K562 (cell line): ENCODE measurements at regions not wholly inside any gene's neighbourhood (a gene's known extent, or its start where the extent isn't known, plus 50 kb on each side); places are given as distances from the start of the nearest gene placed in this dataset.

Experiments
- ATAC-seq: fragments of 200-7000 bp; cut with Tn5 transposase; 3 replicates; pipeline ENCODE4 v1.9.1; 2020; ENCODE audit warnings: moderate library complexity
- BruUV-seq: library from RNA; stranded (reverse); fragments of 400-500 nt; replicated peaks from 2 replicates; lab custom pipeline; 2021; lab: Mats Ljungman, UMichigan
- CTCF ChIA-PET: fragments of 300-600 bp; formaldehyde crosslinking; extraction: SDS; loops from one replicate; lab custom pipeline; 2021; ENCODE audit warnings: low intra/inter-chr PET ratio; lab: Yijun Ruan, JAX
- POLR2A ChIA-PET: fragments of 300-600, 350-650 bp; sonication (Branson Sonifier 250); formaldehyde crosslinking; extraction: SDS; loops from one replicate; lab custom pipeline; 2021; ENCODE audit warnings: antibody characterized with exemption, inconsistent platforms; lab: Yijun Ruan, JAX
- DNase-seq, 4 experiments: peaks; one replicate each; pipeline versions ENCODE4 v3.0.0 to v3.0.0-alpha.2; 2011 to 2018; ENCODE audit warnings: low spot score in 3 of 4, mixed read lengths in 3 of 4; ENCODE audit errors: extremely low read depth in 1 of 4
- FAIRE-seq: peaks from 2 replicates; lab custom pipeline; 2011; peaks lifted over from hg19 to GRCh38; lab: Jason Lieb, UNC
- H2AFZ ChIP-seq: 2 replicates; pipeline ENCODE4 v1.6.0; 2011; ENCODE audit warnings: low read depth, low read length, control low read depth, inconsistent platforms
- H3K27ac ChIP-seq: fragments of 200-600 bp; 3 replicates; pipeline ENCODE4 v1.8.0; 2011; ENCODE audit warnings: low read depth, mild to moderate bottlenecking, control low read depth, inconsistent platforms, low read length, moderate library complexity, mixed read lengths; ENCODE audit errors: extremely low read depth
- H3K27me3 ChIP-seq, 2 experiments: fragments of 300-600 bp in 1 of 2; 2 replicates in 1 of 2; 3 replicates in 1 of 2; pipeline versions ENCODE4 v1.6.0 to v1.8.0; 2011; ENCODE audit warnings: inconsistent platforms in 2 of 2, low read length in 2 of 2, mild to moderate bottlenecking in 1 of 2, mixed read lengths in 1 of 2, moderate library complexity in 1 of 2; ENCODE audit not compliant: control insufficient read depth in 2 of 2, insufficient read depth in 2 of 2
- H3K36me3 ChIP-seq: fragments of 300-600 bp; 3 replicates; pipeline ENCODE4 v1.8.0; 2011; ENCODE audit warnings: mild to moderate bottlenecking, low read length, inconsistent platforms; ENCODE audit not compliant: control insufficient read depth, insufficient read depth
- H3K4me1 ChIP-seq, 2 experiments: fragments of 200-600 bp in 1 of 2; replicated peaks in 1 of 2; 2 replicates in 1 of 2; 3 replicates in 1 of 2; pipeline versions ENCODE4 v1.5.1 to v1.8.0; 2011; ENCODE audit warnings: inconsistent platforms in 2 of 2, low read length in 2 of 2, mild to moderate bottlenecking in 1 of 2, mixed read lengths in 1 of 2, moderate library complexity in 1 of 2; ENCODE audit not compliant: control insufficient read depth in 2 of 2, insufficient read depth in 2 of 2
- H3K4me2 ChIP-seq: 2 replicates; pipeline ENCODE4 v1.6.1; 2011; ENCODE audit warnings: low read length, control low read depth, inconsistent platforms, mixed read lengths; ENCODE audit not compliant: insufficient read depth
- H3K4me3 ChIP-seq: fragments of 200-600 bp; sonication (generic), shearing (Covaris generic); 2 replicates; pipeline ENCODE4 v1.5.1; 2016; ENCODE audit warnings: control low read depth, inconsistent platforms
- H3K79me2 ChIP-seq: fragments of 200-600 bp; 3 replicates; pipeline ENCODE4 v1.8.0; 2011; ENCODE audit warnings: low read length, inconsistent platforms; ENCODE audit not compliant: control insufficient read depth, insufficient read depth
- H3K9ac ChIP-seq, 2 experiments: 2 replicates each; pipeline versions ENCODE4 v1.6.0 to v1.6.1; 2011; ENCODE audit warnings: low read depth in 2 of 2, low read length in 2 of 2, control low read depth in 1 of 2, inconsistent platforms in 1 of 2, mild to moderate bottlenecking in 1 of 2, mixed read lengths in 1 of 2; ENCODE audit not compliant: insufficient read depth in 1 of 2
- H3K9me1 ChIP-seq: one replicate; pipeline ENCODE4 v1.6.0; 2011; ENCODE audit warnings: inconsistent platforms, mild to moderate bottlenecking, low read length, moderate library complexity; ENCODE audit not compliant: control insufficient read depth, insufficient read depth
- H3K9me3 ChIP-seq: replicated peaks from 2 replicates; pipeline ENCODE4 v1.5.1; 2011; ENCODE audit warnings: low read depth, low read length, inconsistent platforms; ENCODE audit not compliant: control insufficient read depth, insufficient read depth
- H4K20me1 ChIP-seq: replicated peaks from 2 replicates; pipeline ENCODE4 v1.6.1; 2011; ENCODE audit warnings: low read length, inconsistent platforms, mixed read lengths; ENCODE audit not compliant: control insufficient read depth, insufficient read depth
- BRD9 ChIP-seq: fragments of 450-650 bp; IDR thresholded peaks from 2 replicates; pipeline ENCODE4 v1.6.1; 2018; ENCODE audit warnings: low read depth; ENCODE audit not compliant: partially characterized antibody
- CTCFL ChIP-seq: IDR thresholded peaks from 2 replicates; pipeline ENCODE4 v1.6.1; 2011; ENCODE audit warnings: borderline replicate concordance, low read depth, mild to moderate bottlenecking, moderate library complexity, low read length; ENCODE audit not compliant: insufficient read depth, poor library complexity, severe bottlenecking
- FOXA1 ChIP-seq: fragments of 450-650 bp; IDR thresholded peaks from 2 replicates; pipeline ENCODE4 v1.6.1; 2016; ENCODE audit warnings: mild to moderate bottlenecking, borderline replicate concordance
- GABPB1 ChIP-seq: sonication (generic); formaldehyde crosslinking; IDR thresholded peaks from 2 replicates; pipeline ENCODE4 v1.8.0; 2022; ENCODE audit warnings: mild to moderate bottlenecking, missing genetic modification reagents
- KDM1A ChIP-seq, 2 experiments: fragments of 450-650 bp; IDR thresholded peaks; 2 replicates each; pipeline ENCODE4 v1.6.1; 2016; ENCODE audit warnings: mild to moderate bottlenecking in 2 of 2
- KLF13 ChIP-seq: fragments of 450-650 bp; IDR thresholded peaks from 2 replicates; pipeline ENCODE4 v1.6.1; 2016; ENCODE audit warnings: missing genetic modification characterization, low read depth, mild to moderate bottlenecking, missing compliant biosample characterization, moderate library complexity, borderline replicate concordance
- NR2C2 ChIP-seq, 2 experiments: fragments of 200-800 bp in 1 of 2; sonication (Bioruptor generic) in 1 of 2; sonication (generic) in 1 of 2; formaldehyde crosslinking in 1 of 2; IDR thresholded peaks; 2 replicates each; pipeline versions ENCODE4 v1.6.1 to v1.8.0; 2016 to 2022; ENCODE audit warnings: mild to moderate bottlenecking in 1 of 2, missing compliant biosample characterization in 1 of 2, missing genetic modification characterization in 1 of 2, missing genetic modification reagents in 1 of 2
- RCOR1 ChIP-seq, 2 experiments: IDR thresholded peaks; 2 replicates each; pipeline ENCODE4 v1.6.1; 2012; ENCODE audit warnings: low read depth in 2 of 2, low read length in 2 of 2, borderline replicate concordance in 1 of 2, improper control_type of control experiment in 1 of 2
- RNF2 ChIP-seq: sonication (generic); IDR thresholded peaks from 2 replicates; pipeline ENCODE4 v1.6.1; 2016
- ZFP36 ChIP-seq: fragments of 150-350 bp; IDR thresholded peaks from 2 replicates; pipeline ENCODE4 v1.6.1; 2018; ENCODE audit warnings: low read length, low read depth; ENCODE audit not compliant: partially characterized antibody
- ZKSCAN8 ChIP-seq: fragments of 200-800 bp; sonication (Bioruptor generic); IDR thresholded peaks from 2 replicates; pipeline ENCODE4 v1.6.1; 2016; ENCODE audit warnings: missing genetic modification characterization, missing compliant biosample characterization
- ZNF347 ChIP-seq: fragments of 450-650 bp; formaldehyde crosslinking; IDR thresholded peaks from 2 replicates; pipeline ENCODE4 v1.4.0; 2020; ENCODE audit warnings: low read depth, mild to moderate bottlenecking, moderate library complexity
- ZNF398 ChIP-seq: fragments of 250-450 bp; sonication (Bioruptor Pico); IDR thresholded peaks from 2 replicates; pipeline ENCODE4 v1.8.0; 2021; ENCODE audit warnings: moderate library complexity, mild to moderate bottlenecking, inconsistent platforms
- WGBS: fragments of 100-300 bp; shearing (Covaris generic); methylation state at CpG from one replicate; pipeline ENCODE4 v1.1.6; 2016; ENCODE audit warnings: low coverage, mixed read lengths; ENCODE audit not compliant: insufficient coverage; ENCODE audit errors: missing lambda C conversion rate; 5-methylcytosine and 5-hydroxymethylcytosine counted together
- in situ Hi-C: fragments of 300-500 bp; cut with MboI; formaldehyde crosslinking; loops from 4 replicates; pipeline ENCODE4 v1.15.0; 2018; ENCODE audit warnings: inconsistent platforms, mixed read lengths
- intact Hi-C: fragments of 100-400 bp; cut with micrococcal nuclease; formaldehyde crosslinking; loops from 2 replicates; pipeline ENCODE4 v1.14.2; 2022

GRCh38 chr15:39135989-39136388, 444.9 kb upstream of the THBS1 start:
- DNase-seq (no peak), FAIRE-seq (no peak), ATAC-seq (no peak)
- no peaks in the 10 kb centered on the region for H3K9me3 ChIP-seq
- H3K4me1 ChIP-seq: peaks cover 3 to 25% of the 10 kb centered on the region in 2 experiments; a peak in 3 of 5 replicates
- no peaks in the 10 kb centered on the region for H3K9me1 ChIP-seq
- in situ Hi-C loops: no loop called here
- POLR2A ChIA-PET: interaction anchor here (1.2 kb wide), 1 partner anchor 19 kb away, joined by 3 read pairs; no protein-coding TSS in a partner anchor
- intact Hi-C loops: no loop called here
- H2AFZ ChIP-seq: no peak overlapping the region
- no peak overlapping the region for H3K27ac ChIP-seq
- H3K4me2 ChIP-seq: no peak overlapping the region
- BruUV-seq: no TSS peak
- no peaks in the 10 kb centered on the region; a peak in 1 of 5 replicates for H3K27me3 ChIP-seq
- CTCF ChIA-PET: no interaction called here
- 25% methylated on average over 7 of the region's 7 CpGs for WGBS
- TF ChIP-seq ZKSCAN8 (CRISPR knock-in tag) (no peak), CTCFL (no peak), FOXA1 (no peak), KDM1A (IDR thresholded peaks at IDR 0.05) (no peak), KLF13 (no peak), NR2C2 (CRISPR knock-in tag; IDR thresholded peaks at IDR 0.05) (no peak), NR2C2 (tag; IDR thresholded peaks at IDR 0.05) (no peak), RCOR1 (IDR thresholded peaks at IDR 0.05; ENCODE audit: borderline replicate concordance in 1 of 2, low read depth in 2 of 2, low read length in 2 of 2) (no peak), ZFP36 (no peak), ZNF398 (CRISPR knock-in tag) (no peak), GABPB1 (no peak), RNF2 (no peak), ZNF347 (CRISPR knock-in tag) (no peak), BRD9 (no peak)
- no peaks in the 10 kb centered on the region for H3K36me3 ChIP-seq
- H4K20me1 ChIP-seq: 0 out of 2 replicates have a peak, but pooled peaks cover 4% of the 10 kb centered on the region
- no peak overlapping the region for H3K9ac ChIP-seq
- H3K79me2 ChIP-seq: no peaks in the 10 kb centered on the region
- no peak overlapping the region for H3K4me3 ChIP-seq
